Osteoblast (primary cell): ENCODE measurements at regions not wholly inside any gene's neighbourhood (a gene's known extent, or its start where the extent isn't known, plus 50 kb on each side); places are given as distances from the start of the nearest gene placed in this dataset.
A peak's percentile ranks its signal among the peaks of the same experiment; 100 is the strongest.

ENCODE experiments used
- DNase-seq: peaks from one replicate; pipeline ENCODE4 v3.0.0; 2011; ENCODE audit warnings: low spot score, mixed read lengths; ENCODE audit not compliant: insufficient read length; ENCODE audit errors: missing footprints
- H2AFZ ChIP-seq: 2 replicates; pipeline ENCODE4 v1.6.0; 2011; ENCODE audit warnings: mild to moderate bottlenecking, low read length
- H3K27ac ChIP-seq: 2 replicates; pipeline ENCODE4 v1.5.1; 2011; ENCODE audit warnings: mild to moderate bottlenecking, low read depth, low read length, moderate library complexity
- H3K27me3 ChIP-seq: 2 replicates; pipeline ENCODE4 v1.6.0; 2012; ENCODE audit warnings: mild to moderate bottlenecking, control low read depth, inconsistent platforms, low read length, moderate library complexity; ENCODE audit not compliant: insufficient read depth
- H3K36me3 ChIP-seq: 2 replicates; pipeline ENCODE4 v1.5.1; 2011; ENCODE audit warnings: mild to moderate bottlenecking, low read length, control low read depth, moderate library complexity; ENCODE audit not compliant: insufficient read depth
- H3K4me1 ChIP-seq: 2 replicates; pipeline ENCODE4 v1.5.1; 2011; ENCODE audit warnings: mild to moderate bottlenecking, low read length, control low read depth, moderate library complexity; ENCODE audit not compliant: insufficient read depth
- H3K4me2 ChIP-seq: 2 replicates; pipeline ENCODE4 v1.6.0; 2011; ENCODE audit warnings: mild to moderate bottlenecking, low read length; ENCODE audit not compliant: insufficient read depth
- H3K4me3 ChIP-seq: fragments of 200-600 bp; sonication (generic); 3 replicates; pipeline ENCODE4 v1.5.1; 2012; ENCODE audit warnings: mild to moderate bottlenecking, low read length, inconsistent platforms; ENCODE audit not compliant: insufficient read depth
- H3K79me2 ChIP-seq: 2 replicates; pipeline ENCODE4 v1.6.0; 2012; ENCODE audit warnings: mild to moderate bottlenecking, low read length, control low read depth, inconsistent platforms; ENCODE audit not compliant: insufficient read depth
- H3K9me3 ChIP-seq: 2 replicates; pipeline ENCODE4 v1.5.1; 2011; ENCODE audit warnings: low read depth, low read length, control low read depth
- H4K20me1 ChIP-seq: 2 replicates; pipeline ENCODE4 v1.6.0; 2012; ENCODE audit warnings: mild to moderate bottlenecking, low read length, control low read depth; ENCODE audit not compliant: insufficient read depth
- TF ChIP-seq, protein P1 (sequence below): IDR thresholded peaks from 2 replicates; pipeline ENCODE4 v1.5.1; 2011; ENCODE audit warnings: mild to moderate bottlenecking, low read depth, low read length, moderate library complexity; ENCODE audit errors: extremely low read depth

DNA sequence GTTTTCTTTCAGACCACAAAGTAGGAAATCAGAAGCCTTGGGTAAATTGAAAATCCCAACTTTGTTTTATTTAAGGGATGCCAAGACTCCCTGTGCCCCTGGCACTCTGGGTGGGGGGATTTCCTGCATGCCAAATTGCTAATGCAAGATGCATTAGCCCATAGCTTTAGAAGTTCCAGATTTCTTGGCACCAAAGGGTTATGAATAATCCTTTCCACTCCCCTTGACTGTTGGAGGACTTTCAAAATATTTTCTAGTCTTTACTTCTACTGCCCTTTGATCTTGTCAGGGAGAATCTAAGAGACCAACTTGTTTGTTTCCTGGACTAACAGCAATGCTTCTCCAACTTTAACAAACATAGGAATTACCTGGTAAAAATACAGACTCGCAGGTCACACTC, 81.8 kb upstream of the TGIF1 start:
- H3K36me3 ChIP-seq, result no peaks in the 10 kb centered on the region
- DNase-seq, result peak; percentile 79
- H3K79me2 ChIP-seq, result no peaks in the 10 kb centered on the region
- H3K27me3 ChIP-seq, result no peaks in the 10 kb centered on the region
- H4K20me1 ChIP-seq, result no peaks in the 10 kb centered on the region
- H3K4me2 ChIP-seq, result peak overlapping the region; percentile 35
- no peak overlapping the region for H2AFZ ChIP-seq
- H3K4me3 ChIP-seq, result no peak overlapping the region
- TF ChIP-seq, protein P1, sequence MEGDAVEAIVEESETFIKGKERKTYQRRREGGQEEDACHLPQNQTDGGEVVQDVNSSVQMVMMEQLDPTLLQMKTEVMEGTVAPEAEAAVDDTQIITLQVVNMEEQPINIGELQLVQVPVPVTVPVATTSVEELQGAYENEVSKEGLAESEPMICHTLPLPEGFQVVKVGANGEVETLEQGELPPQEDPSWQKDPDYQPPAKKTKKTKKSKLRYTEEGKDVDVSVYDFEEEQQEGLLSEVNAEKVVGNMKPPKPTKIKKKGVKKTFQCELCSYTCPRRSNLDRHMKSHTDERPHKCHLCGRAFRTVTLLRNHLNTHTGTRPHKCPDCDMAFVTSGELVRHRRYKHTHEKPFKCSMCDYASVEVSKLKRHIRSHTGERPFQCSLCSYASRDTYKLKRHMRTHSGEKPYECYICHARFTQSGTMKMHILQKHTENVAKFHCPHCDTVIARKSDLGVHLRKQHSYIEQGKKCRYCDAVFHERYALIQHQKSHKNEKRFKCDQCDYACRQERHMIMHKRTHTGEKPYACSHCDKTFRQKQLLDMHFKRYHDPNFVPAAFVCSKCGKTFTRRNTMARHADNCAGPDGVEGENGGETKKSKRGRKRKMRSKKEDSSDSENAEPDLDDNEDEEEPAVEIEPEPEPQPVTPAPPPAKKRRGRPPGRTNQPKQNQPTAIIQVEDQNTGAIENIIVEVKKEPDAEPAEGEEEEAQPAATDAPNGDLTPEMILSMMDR, result no peak
- H3K27ac ChIP-seq, result peak overlapping the region; percentile 25
- H3K4me1 ChIP-seq, result peaks cover 14% of the 10 kb centered on the region
- H3K9me3 ChIP-seq, result no peaks in the 10 kb centered on the region

DNA sequence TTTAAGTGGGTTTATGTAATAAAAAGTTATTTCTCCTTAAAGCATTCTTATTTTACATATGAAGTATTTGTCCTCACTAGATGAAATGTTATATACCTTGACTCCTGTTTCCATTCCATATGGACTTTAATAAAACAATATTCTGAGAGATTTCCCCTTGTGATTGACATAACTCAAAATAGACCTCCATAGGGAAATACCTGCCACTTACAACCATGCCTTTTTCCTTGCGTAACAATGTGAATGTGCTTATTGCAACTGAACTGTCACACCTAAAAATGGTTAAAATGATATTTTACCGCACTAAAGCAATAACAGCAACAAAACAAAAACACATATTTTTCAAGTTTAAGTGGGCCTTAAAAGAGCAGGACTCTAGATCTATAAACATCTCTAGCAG, 70.3 kb upstream of the TGIF1 start:
- H3K27ac ChIP-seq, result no peak overlapping the region
- TF ChIP-seq, protein P1, result no peak

DNA sequence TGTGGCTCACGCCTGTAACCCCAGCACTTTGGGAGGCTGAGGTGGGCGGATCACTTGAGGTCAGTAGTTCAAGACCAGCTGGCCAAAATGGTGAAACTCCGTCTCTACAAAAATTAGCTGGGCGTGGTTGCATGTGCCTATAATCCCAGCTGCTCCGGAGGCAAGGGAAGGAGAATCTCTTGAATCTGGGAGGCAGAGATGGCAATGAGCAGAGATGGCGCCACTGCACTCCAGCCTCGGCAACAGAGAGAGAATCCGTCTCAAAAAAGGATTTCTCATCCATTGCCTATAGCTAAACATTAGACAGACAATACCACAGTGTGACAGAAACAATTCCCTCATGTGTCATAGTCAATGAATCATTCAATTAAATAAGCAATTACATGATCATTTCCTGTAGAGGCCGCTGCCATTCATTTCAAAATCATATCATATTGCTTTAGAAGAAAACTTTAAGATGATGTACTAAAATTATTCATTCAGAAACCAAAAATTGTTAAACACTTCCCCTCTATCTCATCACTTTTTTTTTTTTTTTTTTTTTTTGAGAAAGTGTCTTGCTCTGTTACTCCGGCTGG, 69.5 kb upstream of the TGIF1 start:
- Histone ChIP-seq H3K9me3 (no peaks in the 10 kb centered on the region), H3K4me2 (peak overlapping the region; percentile 46), H3K27ac (no peak overlapping the region), H3K79me2 (no peaks in the 10 kb centered on the region), H2AFZ (peak overlapping the region; percentile 49), H3K36me3 (no peaks in the 10 kb centered on the region), H3K4me3 (no peak overlapping the region), H4K20me1 (no peaks in the 10 kb centered on the region), H3K27me3 (no peaks in the 10 kb centered on the region), H3K4me1 (peaks cover 5% of the 10 kb centered on the region)
- DNase-seq, result no peak
- TF ChIP-seq, protein P1, result peak; percentile 20

More for the DNA sequence above, 70.3 kb upstream of the TGIF1 start:
- no peaks in the 10 kb centered on the region for H3K79me2 ChIP-seq
- H3K4me3 ChIP-seq, result no peak overlapping the region
- DNase-seq, result no peak
- H3K4me1 ChIP-seq, result peaks cover 5% of the 10 kb centered on the region
- no peaks in the 10 kb centered on the region for H3K36me3 ChIP-seq
- H4K20me1 ChIP-seq, result no peaks in the 10 kb centered on the region
- H3K27me3 ChIP-seq, result no peaks in the 10 kb centered on the region
- H2AFZ ChIP-seq, result no peak overlapping the region
- H3K4me2 ChIP-seq, result no peak overlapping the region
- H3K9me3 ChIP-seq, result no peaks in the 10 kb centered on the region

DNA sequence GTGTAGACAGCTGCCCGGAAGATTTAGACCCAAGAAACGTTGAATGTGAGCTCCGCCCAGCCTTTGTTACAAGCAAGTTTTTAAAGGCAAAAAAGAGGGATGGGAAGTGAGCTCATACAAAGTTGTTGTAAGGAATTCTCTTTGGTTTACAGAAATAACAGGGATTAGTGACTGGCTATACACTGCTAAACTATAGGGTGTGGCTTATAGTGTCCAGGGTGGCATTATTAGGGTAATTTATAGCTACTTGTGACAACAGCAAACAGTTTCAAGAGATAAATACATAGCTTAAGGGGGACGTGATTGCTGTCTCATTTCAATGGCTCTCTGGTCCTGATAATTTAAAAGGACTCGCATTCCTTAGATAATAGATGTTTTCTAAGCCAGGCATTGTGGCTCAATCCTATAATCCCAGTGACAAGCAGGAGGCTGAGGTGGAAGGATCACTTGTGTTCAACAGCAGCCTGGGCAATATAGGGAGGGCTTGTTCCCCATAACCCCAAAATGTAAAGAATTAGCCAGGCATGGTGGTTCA, 66.5 kb upstream of the TGIF1 start:
- Histone ChIP-seq H2AFZ (peak overlapping the region; percentile 18), H3K4me2 (no peak overlapping the region), H3K4me3 (no peak overlapping the region), H3K4me1 (peaks cover 5% of the 10 kb centered on the region), H3K27me3 (no peaks in the 10 kb centered on the region), H3K27ac (no peak overlapping the region), H4K20me1 (no peaks in the 10 kb centered on the region), H3K79me2 (no peaks in the 10 kb centered on the region), H3K9me3 (no peaks in the 10 kb centered on the region), H3K36me3 (no peaks in the 10 kb centered on the region)
- TF ChIP-seq, protein P1, result no peak
- DNase-seq, result no peak
